Neural cell (in vitro differentiated cells): ENCODE measurements at regions not wholly inside any gene's neighbourhood (a gene's known extent, or its start where the extent isn't known, plus 50 kb on each side); places are given as distances from the start of the nearest gene placed in this dataset.

Source experiments
- H2AFZ ChIP-seq: fragments of 200-600, 300-800 bp; sonication (generic), shearing (Covaris generic); 2 replicates; pipeline ENCODE4 v1.6.0; 2014; ENCODE audit warnings: low read depth, mild to moderate bottlenecking, antibody characterized with exemption, low read length, moderate library complexity
- H3F3A ChIP-seq: fragments of 200-600 bp; shearing (Covaris generic); 2 replicates; pipeline ENCODE4 v1.6.1; 2016; ENCODE audit warnings: mild to moderate bottlenecking, moderate library complexity, mixed read lengths, antibody characterized with exemption, low read length; ENCODE audit not compliant: insufficient read depth, poor library complexity, severe bottlenecking
- H3K27ac ChIP-seq: fragments of 200-600, 300-800 bp; sonication (generic), shearing (Covaris generic); 2 replicates; pipeline ENCODE4 v1.5.1; 2014; ENCODE audit warnings: mild to moderate bottlenecking, low read length, moderate library complexity
- H3K27me3 ChIP-seq: fragments of 300-800, 200-600 bp; sonication (generic), shearing (Covaris generic); 2 replicates; pipeline ENCODE4 v1.6.0; 2014; ENCODE audit warnings: mild to moderate bottlenecking, low read depth, low read length, moderate library complexity; ENCODE audit not compliant: insufficient read depth
- H3K36me3 ChIP-seq: fragments of 300-800, 200-600 bp; sonication (generic), shearing (Covaris generic); 2 replicates; pipeline ENCODE4 v1.5.1; 2014; ENCODE audit warnings: mild to moderate bottlenecking, antibody characterized with exemption, low read length, moderate library complexity; ENCODE audit not compliant: insufficient read depth
- H3K4me2 ChIP-seq: fragments of 300-800, 200-600 bp; sonication (generic), shearing (Covaris generic); 2 replicates; pipeline ENCODE4 v1.6.0; 2014; ENCODE audit warnings: mild to moderate bottlenecking, low read length
- H3K4me3 ChIP-seq: fragments of 300-800, 200-600 bp; sonication (generic), shearing (Covaris generic); 2 replicates; pipeline ENCODE4 v1.5.1; 2014; ENCODE audit warnings: mild to moderate bottlenecking, low read length, moderate library complexity
- H3K79me2 ChIP-seq: fragments of 200-600 bp; shearing (Covaris generic); replicated peaks from 2 replicates; pipeline ENCODE4 v1.6.0; 2014; ENCODE audit warnings: mild to moderate bottlenecking, low read length, moderate library complexity; ENCODE audit not compliant: insufficient read depth
- H3K9ac ChIP-seq: fragments of 300-800, 200-600 bp; sonication (generic), shearing (Covaris generic); 2 replicates; pipeline ENCODE4 v1.6.1; 2016; ENCODE audit warnings: mild to moderate bottlenecking, low read length, mixed read lengths
- H3K9me2 ChIP-seq: fragments of 200-600 bp; shearing (Covaris generic); 2 replicates; pipeline ENCODE4 v1.6.1; 2016; ENCODE audit warnings: mild to moderate bottlenecking, low read length, mixed read lengths; ENCODE audit not compliant: insufficient read depth
- H3K9me3 ChIP-seq: fragments of 200-600, 300-800 bp; sonication (generic), shearing (Covaris generic); 2 replicates; pipeline ENCODE4 v1.6.1; 2016; ENCODE audit warnings: mild to moderate bottlenecking, mixed run types, low read length, moderate library complexity, mixed read lengths
- H4K20me1 ChIP-seq: fragments of 200-600 bp; shearing (Covaris generic); 2 replicates; pipeline ENCODE4 v1.6.1; 2016; ENCODE audit warnings: mild to moderate bottlenecking, mixed run types; ENCODE audit not compliant: insufficient read depth
- EP300 ChIP-seq: fragments of 450-650 bp; conservative IDR thresholded peaks from 2 replicates; pipeline ENCODE4 v1.6.1; 2014; ENCODE audit warnings: antibody characterized with exemption, mild to moderate bottlenecking, moderate library complexity; ENCODE audit not compliant: poor library complexity, severe bottlenecking
- EZH2 ChIP-seq: fragments of 200-600, 300-800 bp; shearing (Covaris generic), sonication (generic); IDR thresholded peaks from 2 replicates; pipeline ENCODE4 v1.6.1; 2014; ENCODE audit warnings: antibody characterized with exemption, low read length, borderline replicate concordance, mild to moderate bottlenecking; ENCODE audit not compliant: insufficient read depth, poor library complexity, severe bottlenecking
- MXI1 ChIP-seq: fragments of 450-650 bp; conservative IDR thresholded peaks from 2 replicates; pipeline ENCODE4 v1.6.1; 2014; ENCODE audit warnings: antibody characterized with exemption, mild to moderate bottlenecking; ENCODE audit not compliant: poor library complexity, severe bottlenecking
- POLR2AphosphoS5 ChIP-seq: IDR thresholded peaks from 2 replicates; pipeline ENCODE4 v1.6.1; 2012
- RAD21 ChIP-seq: fragments of 450-650 bp; conservative IDR thresholded peaks from 2 replicates; pipeline ENCODE4 v1.6.1; 2014; ENCODE audit warnings: antibody characterized with exemption, mild to moderate bottlenecking, moderate library complexity
- SMC3 ChIP-seq: fragments of 450-650 bp; conservative IDR thresholded peaks from 2 replicates; pipeline ENCODE4 v1.6.1; 2014; ENCODE audit warnings: antibody characterized with exemption, mild to moderate bottlenecking, moderate library complexity; ENCODE audit not compliant: poor library complexity
- TAF1 ChIP-seq: IDR thresholded peaks from 2 replicates; pipeline ENCODE4 v1.6.1; 2012; ENCODE audit warnings: low read depth
- TF ChIP-seq, protein P1 (sequence below): IDR thresholded peaks from 2 replicates; pipeline ENCODE4 v1.6.1; 2012; ENCODE audit warnings: borderline replicate concordance
- TF ChIP-seq, protein P2 (sequence below): fragments of 450-650 bp; IDR thresholded peaks from 2 replicates; pipeline ENCODE4 v1.5.1; 2014; ENCODE audit warnings: antibody characterized with exemption, mild to moderate bottlenecking, moderate library complexity; ENCODE audit not compliant: poor library complexity, severe bottlenecking

DNA sequence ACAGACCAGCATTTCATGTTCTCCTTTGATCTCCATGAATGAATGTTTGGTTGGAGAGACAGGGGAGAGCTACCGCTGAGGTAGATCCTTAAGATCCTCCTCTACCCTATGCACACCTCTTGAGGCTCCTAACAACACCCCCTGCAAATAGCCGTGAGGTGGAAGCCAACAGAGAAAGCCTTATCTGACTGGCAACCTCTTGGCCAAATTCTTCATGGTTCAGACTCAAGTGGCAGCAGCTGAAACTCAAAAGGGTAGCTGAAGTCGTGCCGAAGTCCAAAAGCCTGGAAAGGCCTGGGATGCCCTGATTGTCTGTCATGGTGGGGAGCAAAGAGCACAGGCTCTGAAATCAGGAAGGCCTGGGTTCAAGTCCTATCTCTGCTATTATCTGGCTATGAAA, 184.9 kb downstream of the SEC61B start:
- H3K27me3 ChIP-seq, result no peaks in the 10 kb centered on the region
- H2AFZ ChIP-seq, result no peak overlapping the region
- H3K9me3 ChIP-seq, result no peaks in the 10 kb centered on the region
- no peaks in the 10 kb centered on the region for H3K79me2 ChIP-seq
- H3K36me3 ChIP-seq, result no peaks in the 10 kb centered on the region
- no peak overlapping the region for H3K9ac ChIP-seq
- H3K4me3 ChIP-seq, result no peak overlapping the region
- H4K20me1 ChIP-seq, result no peaks in the 10 kb centered on the region
- TF ChIP-seq, protein P1, sequence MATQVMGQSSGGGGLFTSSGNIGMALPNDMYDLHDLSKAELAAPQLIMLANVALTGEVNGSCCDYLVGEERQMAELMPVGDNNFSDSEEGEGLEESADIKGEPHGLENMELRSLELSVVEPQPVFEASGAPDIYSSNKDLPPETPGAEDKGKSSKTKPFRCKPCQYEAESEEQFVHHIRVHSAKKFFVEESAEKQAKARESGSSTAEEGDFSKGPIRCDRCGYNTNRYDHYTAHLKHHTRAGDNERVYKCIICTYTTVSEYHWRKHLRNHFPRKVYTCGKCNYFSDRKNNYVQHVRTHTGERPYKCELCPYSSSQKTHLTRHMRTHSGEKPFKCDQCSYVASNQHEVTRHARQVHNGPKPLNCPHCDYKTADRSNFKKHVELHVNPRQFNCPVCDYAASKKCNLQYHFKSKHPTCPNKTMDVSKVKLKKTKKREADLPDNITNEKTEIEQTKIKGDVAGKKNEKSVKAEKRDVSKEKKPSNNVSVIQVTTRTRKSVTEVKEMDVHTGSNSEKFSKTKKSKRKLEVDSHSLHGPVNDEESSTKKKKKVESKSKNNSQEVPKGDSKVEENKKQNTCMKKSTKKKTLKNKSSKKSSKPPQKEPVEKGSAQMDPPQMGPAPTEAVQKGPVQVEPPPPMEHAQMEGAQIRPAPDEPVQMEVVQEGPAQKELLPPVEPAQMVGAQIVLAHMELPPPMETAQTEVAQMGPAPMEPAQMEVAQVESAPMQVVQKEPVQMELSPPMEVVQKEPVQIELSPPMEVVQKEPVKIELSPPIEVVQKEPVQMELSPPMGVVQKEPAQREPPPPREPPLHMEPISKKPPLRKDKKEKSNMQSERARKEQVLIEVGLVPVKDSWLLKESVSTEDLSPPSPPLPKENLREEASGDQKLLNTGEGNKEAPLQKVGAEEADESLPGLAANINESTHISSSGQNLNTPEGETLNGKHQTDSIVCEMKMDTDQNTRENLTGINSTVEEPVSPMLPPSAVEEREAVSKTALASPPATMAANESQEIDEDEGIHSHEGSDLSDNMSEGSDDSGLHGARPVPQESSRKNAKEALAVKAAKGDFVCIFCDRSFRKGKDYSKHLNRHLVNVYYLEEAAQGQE, result no peak
- TF ChIP-seq, protein P2, sequence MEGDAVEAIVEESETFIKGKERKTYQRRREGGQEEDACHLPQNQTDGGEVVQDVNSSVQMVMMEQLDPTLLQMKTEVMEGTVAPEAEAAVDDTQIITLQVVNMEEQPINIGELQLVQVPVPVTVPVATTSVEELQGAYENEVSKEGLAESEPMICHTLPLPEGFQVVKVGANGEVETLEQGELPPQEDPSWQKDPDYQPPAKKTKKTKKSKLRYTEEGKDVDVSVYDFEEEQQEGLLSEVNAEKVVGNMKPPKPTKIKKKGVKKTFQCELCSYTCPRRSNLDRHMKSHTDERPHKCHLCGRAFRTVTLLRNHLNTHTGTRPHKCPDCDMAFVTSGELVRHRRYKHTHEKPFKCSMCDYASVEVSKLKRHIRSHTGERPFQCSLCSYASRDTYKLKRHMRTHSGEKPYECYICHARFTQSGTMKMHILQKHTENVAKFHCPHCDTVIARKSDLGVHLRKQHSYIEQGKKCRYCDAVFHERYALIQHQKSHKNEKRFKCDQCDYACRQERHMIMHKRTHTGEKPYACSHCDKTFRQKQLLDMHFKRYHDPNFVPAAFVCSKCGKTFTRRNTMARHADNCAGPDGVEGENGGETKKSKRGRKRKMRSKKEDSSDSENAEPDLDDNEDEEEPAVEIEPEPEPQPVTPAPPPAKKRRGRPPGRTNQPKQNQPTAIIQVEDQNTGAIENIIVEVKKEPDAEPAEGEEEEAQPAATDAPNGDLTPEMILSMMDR, result no peak
- TF ChIP-seq EZH2, result no peak
- H3K4me2 ChIP-seq, result no peak overlapping the region
- H3K27ac ChIP-seq, result no peak overlapping the region
- H3K9me2 ChIP-seq, result no peaks in the 10 kb centered on the region
- peaks cover 3% of the 10 kb centered on the region for H3F3A ChIP-seq

DNA sequence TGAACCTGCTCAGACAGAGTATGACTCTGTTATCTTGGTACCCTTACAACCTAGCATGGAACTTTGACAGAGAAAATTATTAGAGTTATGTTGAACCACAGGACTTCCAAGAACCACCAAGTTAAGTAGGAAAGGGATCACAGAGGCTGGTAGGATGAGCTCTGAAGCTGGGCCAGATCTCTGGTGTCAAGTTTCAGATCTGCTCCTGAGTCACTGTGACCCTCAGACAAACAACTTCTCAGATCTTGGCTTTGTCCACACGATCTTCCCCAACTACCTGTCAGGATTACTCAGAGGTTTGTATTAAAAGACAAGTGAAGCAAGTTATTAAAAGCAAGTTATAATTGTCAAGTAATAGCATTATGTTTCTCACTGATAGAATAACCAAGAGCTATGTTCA, 189.0 kb downstream of the SEC61B start:
- H3K27me3 ChIP-seq, result no peaks in the 10 kb centered on the region
- H3F3A ChIP-seq, result peaks cover 3% of the 10 kb centered on the region
- H3K36me3 ChIP-seq, result no peaks in the 10 kb centered on the region
- no peaks in the 10 kb centered on the region for H4K20me1 ChIP-seq
- H2AFZ ChIP-seq, result no peak overlapping the region
- no peaks in the 10 kb centered on the region for H3K9me3 ChIP-seq
- TF ChIP-seq POLR2AphosphoS5, result no peak
- no peak for TF ChIP-seq TAF1
- no peak for TF ChIP-seq MXI1
- TF ChIP-seq, protein P2, result no peak
- no peak for TF ChIP-seq EZH2
- no peak for TF ChIP-seq RAD21
- no peak for TF ChIP-seq SMC3
- TF ChIP-seq, protein P1, result no peak
- TF ChIP-seq EP300, result no peak
- H3K4me2 ChIP-seq, result no peak overlapping the region
- H3K27ac ChIP-seq, result peak overlapping the region; percentile 71
- no peaks in the 10 kb centered on the region for H3K9me2 ChIP-seq
- no peaks in the 10 kb centered on the region for H3K79me2 ChIP-seq
- no peak overlapping the region for H3K9ac ChIP-seq
- peak overlapping the region; percentile 30 for H3K4me3 ChIP-seq
